ENCODE measurements at regions not wholly inside any gene's neighbourhood (a gene's known extent, or its start where the extent isn't known, plus 50 kb on each side); places are given as distances from the start of the nearest gene placed in this dataset.

DNA sequence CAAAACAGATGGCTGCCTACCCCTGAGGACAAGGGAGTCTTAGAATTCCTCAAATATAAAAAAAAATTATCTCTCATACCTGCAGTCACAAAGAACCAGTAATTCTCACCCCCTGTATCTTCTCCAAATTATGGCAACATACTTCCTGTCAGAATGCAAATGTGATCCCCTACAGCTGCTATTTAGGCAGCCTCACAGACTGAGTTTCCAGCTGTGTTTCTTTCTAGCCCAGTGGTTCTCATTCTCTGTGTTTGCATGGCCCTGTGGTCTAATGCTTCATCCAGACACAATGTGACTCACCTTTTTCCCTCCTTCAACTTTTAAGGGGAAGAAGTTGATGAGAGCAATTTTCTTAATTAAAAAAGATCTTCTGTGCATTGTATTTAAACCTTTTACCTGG, 726.3 kb downstream of the TSN start:
- DNase-seq (ENCODE audit: low read depth in 2 of 2) = no peak

DNA sequence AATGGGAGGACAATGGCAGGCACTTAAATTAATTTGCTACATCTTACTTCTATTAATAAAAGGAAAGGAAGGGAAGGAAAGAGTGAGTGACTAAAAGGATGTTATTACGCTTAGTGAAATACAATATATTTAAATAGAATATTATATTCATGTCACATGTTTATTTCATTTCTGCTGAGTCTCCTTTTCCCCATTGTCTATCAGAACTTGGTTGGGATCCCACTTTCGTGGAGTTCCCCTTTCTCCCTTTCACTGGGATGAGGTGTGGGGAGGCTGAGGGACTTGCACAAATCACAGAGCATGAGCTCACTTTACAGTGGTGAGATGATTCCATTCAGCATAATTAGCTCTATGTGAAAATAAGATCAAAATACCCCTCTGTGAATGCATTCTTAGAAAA, 730.6 kb downstream of the TSN start:
- no peak for DNase-seq (ENCODE audit: low read depth in 2 of 2)

DNA sequence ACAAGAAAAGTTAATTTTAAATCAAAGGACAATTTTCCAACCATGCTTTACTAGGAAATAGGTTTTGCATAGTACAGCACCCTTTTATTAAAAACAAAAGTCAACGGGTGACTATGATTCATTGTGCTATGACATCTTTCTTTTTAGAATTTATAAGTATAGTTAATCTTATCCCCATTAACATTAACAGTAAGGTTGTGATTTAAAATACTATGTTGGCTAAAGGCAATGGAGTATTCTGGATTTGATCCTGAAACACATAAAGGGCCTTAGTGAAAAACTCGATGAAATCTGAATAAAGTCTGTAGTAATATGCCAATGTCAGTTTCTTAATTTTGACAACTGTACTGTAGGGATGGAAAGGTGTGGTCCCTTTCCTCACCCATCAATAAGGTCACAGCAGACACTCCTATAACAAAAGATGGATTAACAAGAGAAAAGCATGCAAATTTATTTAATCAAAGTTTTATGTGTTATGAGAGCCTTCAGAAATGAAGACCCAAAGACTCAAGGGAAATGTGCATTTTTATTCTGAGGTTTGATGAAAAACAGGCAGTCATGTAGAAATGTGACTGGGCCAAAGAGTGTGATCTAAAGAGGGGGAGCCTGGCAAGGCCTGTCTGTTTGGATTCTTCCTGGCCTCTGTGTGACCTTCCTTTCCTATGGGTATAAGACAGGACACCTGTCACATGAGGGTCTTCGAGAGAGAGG, 731.4 kb downstream of the TSN start:
- DNase-seq (ENCODE audit: low read depth in 2 of 2) = no peak

DNA sequence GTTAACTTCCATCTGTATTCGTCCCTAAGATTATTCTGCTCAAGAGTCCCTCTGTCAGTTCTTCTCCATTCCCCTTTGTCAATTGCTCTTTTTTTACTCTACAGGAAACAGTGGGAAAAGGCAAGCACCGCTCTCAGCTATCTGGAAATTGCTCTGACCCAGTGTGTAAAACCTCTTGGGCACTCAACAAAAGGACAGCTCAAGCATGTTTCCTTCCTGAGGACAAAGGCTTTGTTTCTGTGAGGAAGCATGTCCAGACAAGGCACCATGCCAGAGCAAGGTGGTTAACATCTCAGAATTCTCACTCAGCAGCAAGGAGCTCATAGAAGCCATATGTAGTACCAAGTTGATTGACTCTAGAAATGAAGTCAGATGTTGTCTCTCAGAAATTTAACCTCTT, 735.6 kb downstream of the TSN start:
- DNase-seq (ENCODE audit: low read depth in 2 of 2) = no peak

DNA sequence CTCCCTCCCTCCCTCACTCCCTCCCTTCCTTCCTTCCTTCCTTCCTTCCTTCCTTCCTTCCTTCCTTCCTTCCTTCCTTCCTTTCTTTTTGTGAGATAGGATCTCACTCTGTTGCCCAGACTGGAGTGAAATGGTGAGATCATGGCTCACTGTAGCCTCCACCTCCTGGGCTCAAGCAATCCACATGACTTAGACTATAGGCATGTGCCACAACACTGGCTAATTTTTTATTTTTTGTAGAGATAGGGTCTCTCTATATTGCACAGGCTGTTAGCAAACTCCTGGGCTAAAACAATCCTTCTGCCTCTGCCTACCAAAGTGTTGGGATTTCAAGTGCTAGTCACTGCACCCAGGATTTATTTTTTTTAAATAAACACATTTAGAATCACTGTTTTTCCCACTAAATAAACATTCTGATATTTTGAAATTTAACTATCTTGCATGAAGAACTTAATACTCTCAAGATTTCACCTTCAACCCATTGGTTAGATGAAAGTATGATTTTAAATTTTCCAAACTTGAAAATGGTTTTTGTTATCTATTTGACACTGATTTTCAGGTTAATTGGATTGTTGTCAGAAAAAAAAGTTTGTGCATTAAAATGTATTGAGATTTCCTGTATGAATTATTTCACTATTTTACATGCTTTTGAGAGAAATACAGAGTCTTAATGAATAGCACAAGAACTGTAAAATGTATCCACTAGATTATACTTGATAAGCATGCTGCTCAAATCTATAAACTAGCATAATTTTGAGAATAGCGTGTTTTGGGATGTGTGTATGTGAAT, 745.1 kb downstream of the TSN start:
- no peak for DNase-seq (ENCODE audit: low read depth in 2 of 2)

DNA sequence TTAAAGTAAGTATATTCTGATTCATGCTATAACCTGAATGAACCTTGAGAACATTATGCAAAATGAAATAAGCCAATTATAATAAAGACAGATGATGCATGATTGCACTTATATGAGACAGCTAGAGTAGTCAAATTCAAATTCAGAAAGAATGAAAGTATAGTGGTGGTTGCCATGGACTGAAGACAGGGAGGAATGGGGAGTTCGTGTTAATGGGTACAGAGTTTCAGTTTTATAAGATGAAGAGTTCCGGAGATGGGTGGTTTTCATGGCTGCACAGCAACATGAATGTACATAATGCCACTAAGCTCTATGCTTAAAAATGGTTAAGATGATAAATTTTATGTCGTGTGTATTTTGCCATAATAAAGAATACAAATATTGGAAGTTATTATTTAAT, 751.2 kb downstream of the TSN start:
- DNase-seq (ENCODE audit: low read depth in 2 of 2) = no peak

DNA sequence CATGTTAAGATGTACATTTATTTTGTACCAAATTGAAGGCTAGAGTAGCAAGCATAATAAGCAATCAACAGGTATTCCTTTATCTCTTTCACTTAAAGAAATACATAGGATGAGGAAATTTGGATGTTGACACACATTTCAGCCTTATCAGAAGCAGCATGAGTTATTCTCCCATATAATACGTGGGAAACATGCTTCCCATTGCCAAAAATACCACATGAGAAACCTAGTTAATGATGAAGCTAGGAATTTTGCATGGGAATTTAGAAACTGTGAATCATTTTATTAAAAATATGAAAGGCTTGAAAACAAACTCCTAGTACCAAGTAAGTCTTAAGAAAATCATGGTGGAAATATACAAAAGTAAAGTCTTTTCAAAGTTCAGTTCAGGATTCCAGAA, 751.8 kb downstream of the TSN start:
- no peak for DNase-seq (ENCODE audit: low read depth in 2 of 2)

DNA sequence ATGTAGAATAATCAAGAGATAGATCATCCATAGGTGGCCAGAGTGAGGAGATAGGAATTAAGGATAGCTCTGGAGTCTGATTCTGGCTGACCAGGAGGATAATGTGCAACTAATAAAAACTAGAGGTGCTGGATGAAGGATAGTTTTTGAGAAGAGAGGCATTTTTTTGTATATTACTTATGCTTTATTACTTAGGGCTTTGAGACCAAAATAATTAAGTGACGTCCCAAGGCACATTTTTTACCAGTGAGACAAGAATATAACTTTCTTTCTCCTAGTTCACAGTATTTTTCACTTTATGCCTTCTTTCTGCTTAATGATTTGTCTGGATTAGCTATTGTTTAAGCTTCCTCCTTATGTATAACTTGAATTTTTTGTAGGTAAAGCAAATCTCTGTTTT, 756.6 kb downstream of the TSN start:
- no peak for DNase-seq (ENCODE audit: low read depth in 2 of 2)

DNA sequence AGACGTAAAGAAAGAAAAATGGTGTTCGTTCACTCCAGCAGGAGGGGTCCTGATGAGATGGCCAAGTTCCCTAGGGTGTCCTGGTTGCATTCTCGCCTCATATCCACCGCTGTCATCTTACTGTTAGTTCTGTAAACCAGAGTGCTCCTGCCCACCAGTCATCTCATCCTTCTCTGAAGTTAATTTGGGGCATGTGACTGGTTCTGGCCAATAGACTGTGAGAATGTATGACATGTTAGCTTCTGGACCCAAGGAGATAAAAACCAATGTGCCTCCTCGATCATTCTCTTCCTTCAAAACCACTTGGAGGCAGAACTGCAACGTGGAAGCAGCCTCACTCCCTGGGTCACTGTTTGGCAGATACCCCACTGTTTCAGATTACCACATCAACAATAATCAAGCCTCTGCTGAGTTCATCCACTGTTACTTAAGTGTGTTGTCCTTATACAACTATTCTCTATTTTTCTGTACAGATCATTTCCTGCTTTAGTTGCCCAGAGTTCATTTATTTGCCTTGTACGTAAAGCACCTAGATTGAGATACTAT, 759.1 kb downstream of the TSN start:
- no peak for DNase-seq (ENCODE audit: low read depth in 2 of 2)

DNA sequence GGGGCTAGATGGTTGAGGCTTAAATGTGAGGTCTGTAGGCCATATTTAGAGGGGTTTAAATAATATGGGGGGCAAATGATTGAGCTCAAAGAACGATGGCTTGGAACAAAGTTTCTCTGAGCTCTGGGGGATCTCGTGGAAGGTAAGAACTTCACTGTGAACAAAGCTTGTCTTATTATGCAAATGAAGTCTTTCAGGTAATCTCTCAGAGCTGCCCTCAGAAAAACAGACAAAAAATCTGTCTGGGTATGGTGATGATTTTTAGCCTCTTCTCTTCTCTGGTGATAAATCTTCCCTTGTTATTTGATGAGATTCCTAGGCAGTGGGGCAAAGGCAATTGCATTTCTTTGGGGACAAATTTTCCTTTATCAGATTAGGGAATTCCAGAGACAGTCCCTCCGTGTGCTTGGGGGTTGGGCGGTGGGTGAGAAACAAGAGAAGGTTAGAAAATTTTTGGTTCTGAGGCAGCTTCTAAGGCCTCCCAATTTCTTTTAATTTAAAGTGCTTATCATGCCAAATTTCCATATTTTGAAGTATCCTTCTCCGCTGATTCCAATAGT, 760.4 kb downstream of the TSN start:
- DNase-seq (ENCODE audit: low read depth in 2 of 2) = no peak

DNA sequence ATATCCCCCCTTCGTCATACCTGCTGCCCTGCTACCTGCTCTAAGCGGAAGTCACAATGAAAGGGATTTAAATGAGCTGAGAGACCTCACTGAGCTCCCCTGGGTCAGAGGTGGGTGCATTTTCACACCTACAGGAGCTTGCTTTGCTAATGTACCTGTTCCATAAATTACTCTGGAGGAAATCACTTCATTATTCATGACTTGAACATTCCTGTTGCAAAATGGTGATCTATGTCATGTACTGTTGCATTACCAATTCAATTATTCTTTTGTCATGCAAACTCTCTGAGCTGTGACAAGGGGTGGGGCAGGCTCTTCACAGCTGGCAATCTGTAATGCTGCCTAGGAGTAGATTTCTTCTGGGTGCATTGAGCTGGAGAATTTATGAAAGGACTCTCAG, 761.3 kb downstream of the TSN start:
- no peak for DNase-seq (ENCODE audit: low read depth in 2 of 2)

DNA sequence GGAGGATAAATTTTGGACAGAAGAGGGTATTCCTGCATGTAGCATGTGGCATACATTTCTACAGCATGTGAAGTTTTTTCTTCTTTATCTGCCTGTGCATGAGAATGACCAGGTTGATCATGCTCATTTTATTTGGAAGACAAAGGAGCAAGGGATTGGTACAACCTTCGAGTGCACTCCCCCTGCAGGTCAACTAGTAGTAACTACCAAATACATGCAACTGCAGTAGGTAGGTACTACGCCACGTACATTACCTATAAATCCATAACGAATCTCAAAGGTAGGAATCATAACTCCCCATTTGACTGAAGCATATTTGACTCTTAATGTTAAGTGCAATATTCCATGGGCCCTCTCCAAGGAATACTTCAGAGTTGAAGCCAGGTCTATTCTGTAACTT, 763.9 kb downstream of the TSN start:
- no peak for DNase-seq (ENCODE audit: low read depth in 2 of 2)

DNA sequence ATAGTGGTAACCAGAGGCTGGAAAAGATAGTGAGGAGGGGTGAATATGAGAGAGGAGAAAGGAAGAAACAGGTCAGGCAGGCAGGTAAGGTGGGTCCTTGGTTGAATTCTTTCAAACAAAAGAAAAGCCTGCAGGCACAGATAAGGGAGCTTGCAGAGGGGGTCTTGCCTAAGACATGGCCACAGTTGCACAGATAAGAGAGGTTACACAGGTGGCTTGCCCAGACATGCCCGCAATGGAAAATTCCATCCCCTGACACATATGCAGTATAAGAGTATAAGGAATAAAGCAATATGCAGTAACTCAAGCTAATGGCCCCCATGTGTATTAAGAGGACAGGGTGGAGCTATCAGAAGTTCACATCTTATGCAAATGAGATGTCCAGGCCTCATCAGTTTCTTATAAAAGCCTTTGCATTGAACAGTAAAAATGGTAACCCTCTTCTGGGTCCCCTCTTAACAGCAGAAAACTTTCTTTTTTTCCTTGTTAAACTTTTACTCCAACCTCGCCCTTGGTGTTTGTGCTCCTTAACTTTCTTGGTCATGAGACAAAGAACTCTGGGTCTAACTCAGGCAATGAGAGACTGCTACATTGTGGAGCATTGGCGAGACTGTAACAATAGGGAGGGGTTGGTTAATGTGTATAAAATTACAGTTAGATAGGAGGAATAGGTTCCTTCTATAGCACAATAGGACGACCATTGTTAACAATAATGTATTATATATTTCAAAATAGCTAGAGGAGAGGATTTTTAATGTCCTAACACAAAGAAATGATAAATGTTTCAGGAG, 764.6 kb downstream of the TSN start:
- DNase-seq (ENCODE audit: low read depth in 2 of 2) = no peak

DNA sequence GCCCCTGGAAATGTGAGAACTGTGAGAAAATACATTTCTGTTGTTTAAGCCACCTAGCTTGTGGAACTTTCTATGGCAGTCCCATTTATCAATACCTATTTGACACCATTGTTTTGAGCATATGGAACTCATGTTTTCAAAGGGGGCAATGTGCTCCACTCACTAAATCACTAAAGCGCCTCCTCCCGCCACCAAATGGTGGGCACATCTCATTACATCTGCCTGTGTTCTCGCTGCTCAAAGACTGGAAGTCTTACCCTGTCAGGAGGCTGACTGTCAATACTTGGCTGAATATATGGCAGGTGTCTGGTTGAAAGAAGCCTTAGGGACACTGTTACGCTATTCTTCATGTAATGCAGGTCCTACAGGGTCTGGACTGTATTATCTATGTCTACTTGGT, 767.7 kb downstream of the TSN start:
- no peak for DNase-seq (ENCODE audit: low read depth in 2 of 2)

DNA sequence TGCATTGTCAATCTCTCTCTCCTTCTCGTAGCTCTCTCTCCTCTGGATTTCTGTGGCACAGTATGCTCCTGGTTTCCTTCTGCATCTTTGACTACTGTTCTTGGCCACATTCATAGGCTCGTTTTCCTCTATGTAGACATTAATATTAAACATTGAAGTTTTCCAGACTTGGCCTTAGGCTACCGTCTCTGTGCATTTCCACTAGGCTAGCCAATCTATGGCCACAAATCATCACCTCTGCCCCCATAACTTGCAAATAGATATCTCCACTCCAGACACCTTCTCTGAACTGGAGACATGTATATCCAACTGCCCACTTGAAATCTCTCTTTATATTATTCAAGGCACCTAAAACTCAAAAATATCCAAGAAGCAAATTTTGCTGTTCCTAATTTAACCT, 768.5 kb downstream of the TSN start:
- DNase-seq (ENCODE audit: low read depth in 2 of 2) = no peak

DNA sequence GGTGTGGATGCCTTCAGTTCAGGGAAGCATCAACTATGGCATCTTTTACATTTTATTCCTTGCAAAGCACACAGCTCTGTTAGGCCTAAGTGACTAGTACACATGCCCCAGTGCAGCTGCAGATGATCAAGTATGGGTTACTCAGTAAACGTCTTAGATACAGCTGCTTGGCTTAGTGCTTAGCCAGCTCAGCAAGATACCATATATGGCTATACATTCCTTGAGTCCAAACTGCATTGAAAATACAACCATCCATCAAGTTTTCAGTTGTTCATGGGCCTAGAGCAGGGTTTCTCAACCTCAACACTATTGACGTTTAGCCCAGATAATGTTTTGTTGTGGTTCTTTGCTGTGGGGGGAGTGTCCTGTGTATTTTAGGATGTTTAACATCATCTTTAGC, 769.9 kb downstream of the TSN start:
- DNase-seq (ENCODE audit: low read depth in 2 of 2) = no peak

DNA sequence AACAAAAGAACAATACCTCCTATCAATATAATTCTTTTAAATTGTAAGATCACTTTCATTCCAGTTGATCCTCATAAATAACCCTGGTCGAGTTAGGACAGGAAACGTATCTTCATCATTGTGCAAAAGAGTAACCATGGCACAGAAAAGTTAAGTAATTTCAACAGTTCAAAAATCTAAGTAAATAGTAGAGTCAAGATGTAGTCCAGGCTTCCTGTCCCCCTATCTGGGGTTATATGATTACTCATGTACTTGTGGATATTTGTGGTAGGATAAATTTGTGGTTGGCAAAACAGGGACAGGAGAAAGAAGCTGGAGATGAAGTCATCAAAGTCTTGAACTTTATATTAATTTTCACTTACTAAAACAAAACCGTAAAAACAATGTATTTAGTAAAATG, 772.6 kb downstream of the TSN start:
- no peak for DNase-seq (ENCODE audit: low read depth in 2 of 2)

DNA sequence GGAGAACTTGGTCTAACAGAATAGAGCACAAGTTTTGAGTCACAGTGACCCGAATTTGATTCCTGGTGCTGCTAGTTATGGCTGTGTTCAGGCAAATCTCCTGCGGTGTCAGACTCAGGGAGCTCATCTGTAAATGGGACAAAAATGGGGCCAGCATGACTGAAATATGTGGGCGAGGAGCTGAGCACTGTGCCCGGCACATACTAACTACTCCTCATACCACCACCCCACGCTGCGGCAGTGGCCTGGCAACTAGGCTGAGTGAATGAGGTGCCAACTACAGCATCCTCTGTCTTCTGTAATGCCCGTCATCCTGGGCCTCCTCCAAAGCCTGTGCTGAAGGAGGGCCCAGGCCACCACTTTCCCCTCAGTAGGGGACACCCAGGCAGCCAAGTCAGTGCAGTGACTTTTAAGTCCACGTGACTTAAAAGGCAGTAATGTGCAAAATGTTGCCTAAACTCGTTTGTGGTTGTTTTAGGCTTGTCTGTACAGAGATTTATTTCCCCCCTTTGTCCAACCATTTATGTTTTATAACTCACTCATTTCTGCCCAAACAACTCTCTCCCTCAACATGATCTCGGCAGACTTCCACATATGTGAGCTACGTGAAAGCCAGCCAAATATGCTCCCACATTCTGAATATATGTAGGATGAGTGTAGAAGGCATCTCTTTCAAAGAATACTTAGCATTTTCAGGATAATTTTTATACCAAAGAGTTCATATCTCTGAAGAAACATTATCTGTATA, 773.7 kb downstream of the TSN start:
- no peak for DNase-seq (ENCODE audit: low read depth in 2 of 2)

DNA sequence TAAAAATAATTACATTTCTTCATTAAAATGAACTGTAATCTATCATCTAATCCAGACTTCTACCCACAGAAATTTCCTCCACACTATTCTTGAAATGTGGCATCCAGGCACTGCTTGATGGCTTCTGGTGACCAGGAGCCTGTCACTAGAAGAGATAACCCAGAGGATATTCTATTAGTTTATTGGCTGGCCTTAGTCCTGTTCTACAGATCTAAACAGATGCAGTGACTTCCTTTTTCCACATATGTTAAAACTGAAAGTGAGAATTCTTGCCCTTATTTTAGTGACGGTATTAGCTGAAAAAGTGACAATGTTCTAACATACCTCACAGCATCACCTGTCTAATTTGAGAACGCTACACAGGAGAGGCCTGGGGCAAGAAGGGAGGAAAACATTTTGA, 775.4 kb downstream of the TSN start:
- no peak for DNase-seq (ENCODE audit: low read depth in 2 of 2)

DNA sequence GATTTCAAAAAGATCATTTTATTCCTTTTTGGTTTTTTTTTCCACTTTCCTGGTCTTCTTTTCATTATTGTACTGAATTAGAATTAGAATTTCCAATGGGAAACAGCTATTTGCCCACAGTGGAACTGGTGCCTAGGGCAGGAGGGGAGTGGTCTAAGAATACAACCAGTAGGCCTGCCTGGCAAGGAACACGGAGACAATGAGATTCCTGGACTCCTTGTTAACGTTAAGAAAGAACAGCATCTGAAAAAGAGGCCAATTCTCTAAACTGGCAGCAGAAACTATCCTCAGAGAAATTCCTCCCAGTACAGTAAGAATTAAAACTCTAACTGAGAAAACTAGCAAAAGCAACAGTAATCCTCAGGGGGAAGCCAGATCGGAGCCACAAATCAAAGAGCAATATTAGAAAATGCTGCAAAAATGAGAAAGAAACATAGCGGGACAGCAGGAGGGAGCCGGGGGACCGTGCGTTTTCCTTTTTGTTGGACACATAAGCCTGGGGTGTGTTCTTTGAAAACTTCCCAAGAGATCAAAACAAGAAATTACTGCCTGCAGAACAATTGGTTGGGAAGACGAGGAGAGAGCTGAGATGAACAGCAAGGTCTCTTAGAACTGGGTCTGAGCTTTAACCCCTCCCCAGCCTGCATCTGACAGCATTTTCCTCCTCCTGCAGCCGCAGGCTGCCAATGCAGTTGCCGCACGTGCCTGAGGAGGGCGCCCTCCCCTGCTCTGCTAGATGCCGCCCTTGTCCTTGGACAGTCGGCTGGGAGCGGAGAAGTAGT, 776.0 kb downstream of the TSN start:
- no peak for DNase-seq (ENCODE audit: low read depth in 2 of 2)

DNA sequence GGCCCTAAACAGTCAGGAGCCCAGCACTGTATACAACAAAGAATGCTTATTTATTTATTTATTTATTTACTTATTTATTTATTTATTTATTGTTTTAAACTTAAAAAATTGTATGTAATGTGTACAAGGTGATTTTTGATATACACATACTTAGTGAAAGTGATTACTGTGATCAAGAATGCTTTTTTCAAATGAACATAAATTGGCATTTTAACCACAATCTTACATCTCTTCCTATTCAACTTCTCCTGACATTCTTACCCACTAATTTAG, 776.6 kb downstream of the TSN start:
- no peak for DNase-seq (ENCODE audit: low read depth in 2 of 2)
